ENCODE measurements at regions not wholly inside any gene's neighbourhood (a gene's known extent, or its start where the extent isn't known, plus 50 kb on each side); places are given as distances from the start of the nearest gene placed in this dataset.

GRCh38 chr6:105564121-105564902 lies 161.4 kb upstream of the PREP start:
- peaks cover 3% of the 10 kb centered on the region for H3K9me3 ChIP-seq
- H3K27ac ChIP-seq: no peak overlapping the region
- no peak overlapping the region for H3K4me3 ChIP-seq
- H3K36me3 ChIP-seq: no peaks in the 10 kb centered on the region
- DNase-seq (no peak), ATAC-seq (no peak)
- TF ChIP-seq CTCF (IDR thresholded peaks at IDR 0.05): no peak
- no peaks in the 10 kb centered on the region for H3K27me3 ChIP-seq (ENCODE audit: low read depth)
- H3K4me1 ChIP-seq: no peaks in the 10 kb centered on the region
- intact Hi-C loops (cut with DNase I): no loop called here

GRCh38 chr6:105562027-105562426 lies 159.1 kb upstream of the PREP start:
- TF ChIP-seq CTCF (IDR thresholded peaks at IDR 0.05): no peak
- H3K9me3 ChIP-seq: peaks cover 3% of the 10 kb centered on the region
- H3K36me3 ChIP-seq: no peaks in the 10 kb centered on the region
- no peak overlapping the region for H3K4me3 ChIP-seq
- DNase-seq (no peak), ATAC-seq (no peak)
- no peak overlapping the region for H3K27ac ChIP-seq
- H3K4me1 ChIP-seq: no peaks in the 10 kb centered on the region
- H3K27me3 ChIP-seq (ENCODE audit: low read depth): no peaks in the 10 kb centered on the region
- intact Hi-C loops (cut with DNase I): no loop called here

- Histone ChIP-seq H3K4me1 (no peaks in the 10 kb centered on the region), H3K36me3 (no peaks in the 10 kb centered on the region), H3K9me3 (peaks cover 3% of the 10 kb centered on the region), H3K4me3 (no peak overlapping the region), H3K27me3 (ENCODE audit: low read depth) (no peaks in the 10 kb centered on the region), H3K27ac (no peak overlapping the region)
- intact Hi-C loops (cut with DNase I): no loop called here
- TF ChIP-seq CTCF (IDR thresholded peaks at IDR 0.05): no peak
- ATAC-seq: no peak
- no peak for DNase-seq
Observed at GRCh38 chr6:105561486-105561885, 158.6 kb upstream of the PREP start.

GRCh38 chr6:105560611-105561066 lies 157.8 kb upstream of the PREP start:
- Histone ChIP-seq H3K27me3 (ENCODE audit: low read depth) (no peaks in the 10 kb centered on the region), H3K36me3 (no peaks in the 10 kb centered on the region), H3K4me3 (no peak overlapping the region), H3K27ac (no peak overlapping the region), H3K9me3 (peaks cover 3% of the 10 kb centered on the region), H3K4me1 (no peaks in the 10 kb centered on the region)
- DNase-seq (no peak), ATAC-seq (no peak)
- TF ChIP-seq CTCF (IDR thresholded peaks at IDR 0.05): no peak
- intact Hi-C loops (cut with DNase I): no loop called here

GRCh38 chr6:105557291-105557690 lies 154.4 kb upstream of the PREP start:
- H3K27ac ChIP-seq: no peak overlapping the region
- peaks cover 4% of the 10 kb centered on the region for H3K4me1 ChIP-seq
- TF ChIP-seq CTCF (IDR thresholded peaks at IDR 0.05): no peak
- DNase-seq (no peak), ATAC-seq (no peak)
- no peaks in the 10 kb centered on the region for H3K27me3 ChIP-seq (ENCODE audit: low read depth)
- intact Hi-C loops (cut with DNase I): no loop called here
- H3K36me3 ChIP-seq: no peaks in the 10 kb centered on the region
- H3K9me3 ChIP-seq: no peaks in the 10 kb centered on the region
- H3K4me3 ChIP-seq: no peak overlapping the region

All from lower lobe of right lung (tissue), 2 donors.